Neural crest cell (in vitro differentiated cells): ENCODE measurements at regions not wholly inside any gene's neighbourhood (a gene's known extent, or its start where the extent isn't known, plus 50 kb on each side); places are given as distances from the start of the nearest gene placed in this dataset.
"Not testable (repeated sequence)": the region's sequence is repeated elsewhere in the genome, so short reads cannot be mapped to it uniquely, and the experiment has no call there.

Experiments used
- DNase-seq: peaks from one replicate; pipeline ENCODE4 v3.0.0; 2021; ENCODE audit warnings: low read depth, mixed read lengths, low spot score
- H3K27ac Mint-ChIP-seq: one replicate; pipeline ENCODE4 v1.8.0; 2021; ENCODE audit warnings: mild to moderate bottlenecking, mixed read lengths; ENCODE audit not compliant: unreplicated experiment
- H3K27me3 Mint-ChIP-seq: 2 replicates; pipeline ENCODE4 v1.8.0; 2021; ENCODE audit warnings: low read depth, mild to moderate bottlenecking, mixed read lengths
- H3K36me3 Mint-ChIP-seq: 2 replicates; pipeline ENCODE4 v1.8.0; 2021; ENCODE audit warnings: low read depth, mild to moderate bottlenecking, mixed read lengths
- H3K4me1 Mint-ChIP-seq: 2 replicates; pipeline ENCODE4 v1.8.0; 2021; ENCODE audit warnings: mixed read lengths
- H3K4me3 Mint-ChIP-seq: one replicate; pipeline ENCODE4 v1.8.0; 2021; ENCODE audit warnings: mild to moderate bottlenecking, mixed read lengths
- H3K9me3 Mint-ChIP-seq: 2 replicates; pipeline ENCODE4 v1.8.0; 2021; ENCODE audit warnings: mixed read lengths
- TF ChIP-seq, protein P1 (sequence below): fragments of 200-600 bp; sonication (generic); conservative IDR thresholded peaks from 2 replicates; pipeline ENCODE4 v1.5.0; 2021; ENCODE audit warnings: antibody characterized with exemption, mild to moderate bottlenecking

DNA sequence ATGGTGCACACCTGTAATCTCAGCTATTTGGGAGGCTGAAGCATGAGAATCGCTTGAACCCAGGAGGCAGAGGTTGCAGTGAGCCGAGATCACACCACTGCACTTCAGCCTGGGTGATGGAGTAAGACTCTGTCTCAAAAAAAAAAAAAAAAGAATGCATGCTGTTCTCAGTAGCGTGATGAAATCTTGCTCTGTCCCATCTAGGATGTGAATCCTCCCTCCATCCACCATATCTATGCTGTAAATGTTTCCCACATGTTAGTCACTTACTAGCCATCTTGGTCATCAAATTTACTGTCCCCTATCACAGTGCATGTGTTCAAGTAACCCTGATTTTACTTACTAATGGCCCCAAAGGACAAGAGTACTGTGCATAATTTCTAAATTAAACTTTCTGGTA is 315.4 kb upstream of the TBX18 start:
- H3K27ac Mint-ChIP-seq = no peak overlapping the region
- H3K4me1 Mint-ChIP-seq = no peaks in the 10 kb centered on the region
- DNase-seq = no peak
- H3K27me3 Mint-ChIP-seq = no peaks in the 10 kb centered on the region
- no peak overlapping the region for H3K4me3 Mint-ChIP-seq
- no peaks in the 10 kb centered on the region for H3K36me3 Mint-ChIP-seq
- no peaks in the 10 kb centered on the region for H3K9me3 Mint-ChIP-seq
- TF ChIP-seq, protein P1, sequence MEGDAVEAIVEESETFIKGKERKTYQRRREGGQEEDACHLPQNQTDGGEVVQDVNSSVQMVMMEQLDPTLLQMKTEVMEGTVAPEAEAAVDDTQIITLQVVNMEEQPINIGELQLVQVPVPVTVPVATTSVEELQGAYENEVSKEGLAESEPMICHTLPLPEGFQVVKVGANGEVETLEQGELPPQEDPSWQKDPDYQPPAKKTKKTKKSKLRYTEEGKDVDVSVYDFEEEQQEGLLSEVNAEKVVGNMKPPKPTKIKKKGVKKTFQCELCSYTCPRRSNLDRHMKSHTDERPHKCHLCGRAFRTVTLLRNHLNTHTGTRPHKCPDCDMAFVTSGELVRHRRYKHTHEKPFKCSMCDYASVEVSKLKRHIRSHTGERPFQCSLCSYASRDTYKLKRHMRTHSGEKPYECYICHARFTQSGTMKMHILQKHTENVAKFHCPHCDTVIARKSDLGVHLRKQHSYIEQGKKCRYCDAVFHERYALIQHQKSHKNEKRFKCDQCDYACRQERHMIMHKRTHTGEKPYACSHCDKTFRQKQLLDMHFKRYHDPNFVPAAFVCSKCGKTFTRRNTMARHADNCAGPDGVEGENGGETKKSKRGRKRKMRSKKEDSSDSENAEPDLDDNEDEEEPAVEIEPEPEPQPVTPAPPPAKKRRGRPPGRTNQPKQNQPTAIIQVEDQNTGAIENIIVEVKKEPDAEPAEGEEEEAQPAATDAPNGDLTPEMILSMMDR = no peak

DNA sequence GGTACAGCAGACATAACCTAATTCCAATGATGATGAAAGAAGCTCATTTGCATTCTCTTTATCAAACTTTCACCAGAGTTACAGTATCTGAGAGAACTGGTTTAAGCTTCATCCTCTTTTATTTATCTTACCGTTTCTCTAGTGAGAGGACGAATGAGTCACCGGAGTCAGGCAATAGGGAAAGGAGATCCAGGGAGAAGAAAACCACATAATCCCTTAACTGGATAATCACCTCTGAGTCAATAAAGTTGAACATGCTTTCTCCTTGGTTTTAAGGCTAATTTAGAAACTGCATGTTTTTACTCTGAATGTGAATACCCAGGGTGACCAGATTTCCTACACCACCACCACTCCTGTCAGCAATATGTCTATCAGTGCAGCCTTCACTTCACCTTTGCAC is 313.7 kb upstream of the TBX18 start:
- no peak overlapping the region for H3K27ac Mint-ChIP-seq
- no peak overlapping the region for H3K4me3 Mint-ChIP-seq
- no peaks in the 10 kb centered on the region for H3K36me3 Mint-ChIP-seq
- H3K27me3 Mint-ChIP-seq = no peaks in the 10 kb centered on the region
- no peaks in the 10 kb centered on the region for H3K4me1 Mint-ChIP-seq
- TF ChIP-seq, protein P1 = no peak
- DNase-seq = no peak
- H3K9me3 Mint-ChIP-seq = no peaks in the 10 kb centered on the region

DNA sequence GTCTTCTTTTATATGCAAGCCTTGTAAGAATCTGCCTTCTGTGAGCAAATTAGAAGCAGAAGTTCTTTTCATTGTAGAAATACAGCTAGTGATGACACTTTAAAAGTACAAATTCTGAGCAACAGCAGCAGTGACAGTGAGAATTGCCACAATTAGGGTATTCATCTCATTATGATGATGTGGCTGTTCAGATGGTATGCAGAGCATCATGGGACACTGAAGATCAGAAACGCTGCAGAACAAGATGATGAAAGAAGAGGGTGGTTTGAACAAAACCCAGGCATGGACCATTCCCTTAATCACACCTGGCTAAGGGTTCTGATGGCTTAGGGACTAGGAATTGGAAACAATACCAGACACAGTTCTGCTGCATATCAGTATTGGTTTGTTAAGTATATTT is 312.7 kb upstream of the TBX18 start:
- TF ChIP-seq, protein P1 = no peak
- H3K27me3 Mint-ChIP-seq = no peaks in the 10 kb centered on the region

DNA sequence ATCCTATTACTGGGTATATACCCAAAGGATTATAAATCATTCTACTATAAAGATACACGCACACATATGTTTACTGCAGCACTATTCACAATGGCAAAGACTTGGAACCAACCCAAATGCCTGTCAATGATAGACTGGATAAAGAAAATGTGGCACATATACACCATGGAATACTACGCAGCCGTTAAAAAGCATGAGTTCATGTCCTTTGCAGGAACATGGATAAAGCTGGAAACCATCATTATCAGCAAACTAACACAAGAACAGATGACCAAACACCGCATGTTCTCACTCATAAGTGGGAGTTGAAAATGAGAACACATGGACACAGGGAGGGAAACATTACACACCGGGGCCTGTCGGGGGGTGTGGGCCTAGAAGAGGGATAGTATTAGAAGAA is 307.4 kb upstream of the TBX18 start:
- not testable (repeated sequence) for H3K27me3 Mint-ChIP-seq, H3K27ac Mint-ChIP-seq, H3K9me3 Mint-ChIP-seq, DNase-seq, H3K4me3 Mint-ChIP-seq, H3K4me1 Mint-ChIP-seq, H3K36me3 Mint-ChIP-seq

More for the DNA sequence above, 312.7 kb upstream of the TBX18 start:
- Mint-ChIP-seq H3K4me3 (no peak overlapping the region), H3K9me3 (no peaks in the 10 kb centered on the region), H3K36me3 (no peaks in the 10 kb centered on the region), H3K27ac (no peak overlapping the region), H3K4me1 (no peaks in the 10 kb centered on the region)
- no peak for DNase-seq

DNA sequence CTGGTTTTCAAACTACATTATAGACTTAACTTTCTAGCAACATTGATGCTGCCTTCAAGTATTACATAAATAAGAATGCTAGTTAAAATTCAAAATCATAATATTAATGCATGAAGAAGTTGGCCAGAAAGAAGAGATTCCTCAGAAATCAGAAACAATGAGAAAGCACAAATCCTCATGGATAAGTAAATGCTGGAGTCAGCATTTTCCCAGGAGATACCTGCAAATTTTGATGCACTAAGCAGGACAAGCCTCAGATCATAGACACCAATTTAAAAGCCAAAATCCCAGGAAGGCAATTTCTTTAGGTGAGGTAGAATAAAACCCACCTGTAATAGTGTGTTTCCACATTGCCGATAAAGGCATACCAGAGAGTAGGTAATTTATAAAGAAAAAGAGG is 305.2 kb upstream of the TBX18 start:
- Mint-ChIP-seq H3K36me3 (no peaks in the 10 kb centered on the region), H3K4me1 (peaks cover 4% of the 10 kb centered on the region), H3K27ac (no peak overlapping the region), H3K27me3 (no peaks in the 10 kb centered on the region), H3K9me3 (peaks cover 4% of the 10 kb centered on the region), H3K4me3 (no peak overlapping the region)
- TF ChIP-seq, protein P1 = no peak
- DNase-seq = no peak

DNA sequence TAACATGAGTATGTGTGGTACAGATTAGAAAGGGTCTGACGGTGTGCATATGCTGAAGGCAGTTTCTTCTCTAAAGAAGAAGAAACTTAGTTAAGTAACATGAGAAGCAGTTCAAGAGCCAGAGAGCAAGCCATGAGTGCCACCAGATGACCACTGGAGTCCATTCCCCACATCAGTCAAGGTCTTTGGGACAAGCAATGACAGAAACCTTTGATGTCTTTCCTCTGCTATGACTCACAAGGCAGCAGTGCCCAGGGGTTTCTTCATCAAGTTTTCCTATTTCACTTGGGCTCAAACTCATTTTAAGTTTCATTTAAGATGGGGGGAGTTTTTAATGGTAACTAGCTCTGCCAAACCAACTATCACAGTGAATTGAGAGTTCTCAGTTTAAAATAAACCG is 303.8 kb upstream of the TBX18 start:
- H3K36me3 Mint-ChIP-seq = no peaks in the 10 kb centered on the region
- peaks cover 4% of the 10 kb centered on the region for H3K4me1 Mint-ChIP-seq
- no peaks in the 10 kb centered on the region for H3K27me3 Mint-ChIP-seq
- TF ChIP-seq, protein P1 = no peak
- no peak overlapping the region for H3K4me3 Mint-ChIP-seq
- no peak for DNase-seq
- peaks cover 4% of the 10 kb centered on the region for H3K9me3 Mint-ChIP-seq
- no peak overlapping the region for H3K27ac Mint-ChIP-seq
